ENCODE measurements at regions not wholly inside any gene's neighbourhood (a gene's known extent, or its start where the extent isn't known, plus 50 kb on each side); places are given as distances from the start of the nearest gene placed in this dataset.

GRCh38 chr9:113817171-113817570, 58.9 kb upstream of the ZNF618 start:
- DNase-seq (ENCODE audit: low read depth in 2 of 3, low spot score in 2 of 3), result no peak

- DNase-seq (ENCODE audit: low read depth in 2 of 3, low spot score in 2 of 3), result no peak
Observed at GRCh38 chr9:113818391-113818790, 57.7 kb upstream of the ZNF618 start.

GRCh38 chr9:113822315-113822714, 53.8 kb upstream of the ZNF618 start:
- DNase-seq (ENCODE audit: low read depth in 2 of 3, low spot score in 2 of 3), result no peak

GRCh38 chr9:113823421-113823820, 52.7 kb upstream of the ZNF618 start:
- no peak for DNase-seq (ENCODE audit: low read depth in 2 of 3, low spot score in 2 of 3)

Measured in activated CD8-positive, alpha-beta memory T cell treated with anti-CD3 and anti-CD28 coated beads for 48 hours (primary cell).